WTC11 (cell line): ENCODE measurements at regions not wholly inside any gene's neighbourhood (a gene's known extent, or its start where the extent isn't known, plus 50 kb on each side); places are given as distances from the start of the nearest gene placed in this dataset.

Source experiments
- ATAC-seq: fragments of 200-7000 bp; cut with Tn5 transposase; 2 replicates; pipeline ENCODE4 v1.10.0; 2021; ENCODE audit warnings: mild to moderate bottlenecking, moderate library complexity
- CTCF ChIA-PET: fragments of 300-600 bp; sonication (Branson Sonifier 250); formaldehyde crosslinking; loops from one replicate; lab custom pipeline; 2021; ENCODE audit warnings: antibody characterized with exemption; lab: Charles Lee
- POLR2A ChIA-PET: fragments of 350-600 bp; sonication (Branson Sonifier 250); formaldehyde crosslinking; loops from one replicate; lab custom pipeline; 2021; ENCODE audit warnings: antibody characterized with exemption; lab: Charles Lee
- DNase-seq: peaks from one replicate; pipeline ENCODE4 v3.0.0; 2021; ENCODE audit warnings: low spot score
- H3K27ac Mint-ChIP-seq: 2 replicates; pipeline ENCODE4 v1.8.0; 2021; ENCODE audit warnings: mixed read lengths
- H3K27me3 Mint-ChIP-seq: 2 replicates; pipeline ENCODE4 v1.8.0; 2021; ENCODE audit warnings: low read depth, mild to moderate bottlenecking, moderate library complexity, mixed read lengths
- H3K36me3 Mint-ChIP-seq: 2 replicates; pipeline ENCODE4 v1.8.0; 2021; ENCODE audit warnings: mixed read lengths
- H3K4me1 Mint-ChIP-seq: 2 replicates; pipeline ENCODE4 v1.8.0; 2022; ENCODE audit warnings: mixed read lengths
- H3K4me3 Mint-ChIP-seq: 2 replicates; pipeline ENCODE4 v1.8.0; 2021; ENCODE audit warnings: mild to moderate bottlenecking, moderate library complexity, mixed read lengths
- H3K9me3 Mint-ChIP-seq: 2 replicates; pipeline ENCODE4 v1.8.0; 2021; ENCODE audit warnings: mixed read lengths
- ATF3 ChIP-seq: sonication (generic); formaldehyde crosslinking; conservative IDR thresholded peaks from 2 replicates; pipeline ENCODE4 v1.8.1; 2022; ENCODE audit warnings: mild to moderate bottlenecking, missing genetic modification reagents
- CDX4 ChIP-seq: fragments of 250-450 bp; sonication (Bioruptor Pico); IDR thresholded peaks from 2 replicates; pipeline ENCODE4 v1.9.0; 2021; ENCODE audit warnings: moderate library complexity, mild to moderate bottlenecking, inconsistent platforms, borderline replicate concordance
- ELF4 ChIP-seq: sonication (generic); formaldehyde crosslinking; IDR thresholded peaks from 2 replicates; pipeline ENCODE4 v1.8.1; 2022; ENCODE audit warnings: low read depth, mild to moderate bottlenecking, moderate library complexity, missing genetic modification reagents
- EMX1 ChIP-seq: fragments of 250-450 bp; sonication (Bioruptor Pico); IDR thresholded peaks from 2 replicates; pipeline ENCODE4 v1.8.0; 2021; ENCODE audit warnings: mild to moderate bottlenecking
- FOXP1 ChIP-seq: sonication (generic); formaldehyde crosslinking; IDR thresholded peaks from 2 replicates; pipeline ENCODE4 v1.8.0; 2022; ENCODE audit warnings: missing genetic modification reagents, mild to moderate bottlenecking, moderate library complexity, borderline replicate concordance
- GRHL2 ChIP-seq: fragments of 250-450 bp; sonication (Bioruptor Pico); IDR thresholded peaks from 2 replicates; pipeline ENCODE4 v1.8.0; 2022; ENCODE audit warnings: mild to moderate bottlenecking, moderate library complexity; ENCODE audit not compliant: insufficient replicate concordance, severe bottlenecking
- GTF2I ChIP-seq: fragments of 250-450 bp; sonication (Bioruptor Pico); conservative IDR thresholded peaks from 2 replicates; pipeline ENCODE4 v1.4.0; 2021; ENCODE audit warnings: mild to moderate bottlenecking
- IRF2 ChIP-seq: sonication (generic); formaldehyde crosslinking; IDR thresholded peaks from 2 replicates; pipeline ENCODE4 v1.8.0; 2022; ENCODE audit warnings: low read depth, missing genetic modification reagents, borderline replicate concordance
- JAZF1 ChIP-seq: fragments of 250-450 bp; sonication (Bioruptor Pico); IDR thresholded peaks from 2 replicates; pipeline ENCODE4 v1.9.0; 2021; ENCODE audit warnings: moderate library complexity, mild to moderate bottlenecking, inconsistent platforms
- MYBL2 ChIP-seq: sonication (generic); formaldehyde crosslinking; IDR thresholded peaks from 2 replicates; pipeline ENCODE4 v1.8.1; 2023; ENCODE audit warnings: mild to moderate bottlenecking, moderate library complexity, missing genetic modification reagents
- NFE2L1 ChIP-seq: sonication (generic); formaldehyde crosslinking; IDR thresholded peaks from 2 replicates; pipeline ENCODE4 v1.8.1; 2023; ENCODE audit warnings: missing genetic modification reagents
- NR1H2 ChIP-seq: sonication (generic); formaldehyde crosslinking; IDR thresholded peaks from 2 replicates; pipeline ENCODE4 v1.9.0; 2021; ENCODE audit warnings: mild to moderate bottlenecking, moderate library complexity, missing genetic modification reagents
- PREB ChIP-seq: sonication (generic); formaldehyde crosslinking; IDR thresholded peaks from 2 replicates; pipeline ENCODE4 v1.8.1; 2022; ENCODE audit warnings: mild to moderate bottlenecking, missing genetic modification reagents, moderate library complexity, borderline replicate concordance
- RORB ChIP-seq: fragments of 250-450 bp; sonication (Bioruptor Pico); IDR thresholded peaks from 2 replicates; pipeline ENCODE4 v1.9.0; 2021; ENCODE audit warnings: mild to moderate bottlenecking
- TP53 ChIP-seq: sonication (generic); formaldehyde crosslinking; IDR thresholded peaks from 2 replicates; pipeline ENCODE4 v1.8.1; 2023; ENCODE audit warnings: mild to moderate bottlenecking, missing genetic modification reagents
- ZBTB21 ChIP-seq: sonication (generic); formaldehyde crosslinking; IDR thresholded peaks from 2 replicates; pipeline ENCODE4 v1.8.1; 2023; ENCODE audit warnings: mild to moderate bottlenecking, missing genetic modification reagents, borderline replicate concordance
- ZNF317 ChIP-seq: sonication (generic); formaldehyde crosslinking; IDR thresholded peaks from 2 replicates; pipeline ENCODE4 v1.8.1; 2023; ENCODE audit warnings: low read depth, mild to moderate bottlenecking, moderate library complexity, missing genetic modification reagents, borderline replicate concordance
- TF ChIP-seq, protein P1 (sequence below): sonication (generic); formaldehyde crosslinking; conservative IDR thresholded peaks from 2 replicates; pipeline ENCODE4 v1.8.1; 2023; ENCODE audit warnings: mild to moderate bottlenecking, low read depth, missing genetic modification reagents, moderate library complexity
- TF ChIP-seq, protein P2 (sequence below): fragments of 250-450 bp; sonication (Bioruptor Pico); IDR thresholded peaks from 2 replicates; pipeline ENCODE4 v2.1.2; 2022; ENCODE audit warnings: mild to moderate bottlenecking, moderate library complexity
- TF ChIP-seq, protein P3 (sequence below): sonication (generic); formaldehyde crosslinking; IDR thresholded peaks from 2 replicates; pipeline ENCODE4 v1.8.0; 2023; ENCODE audit warnings: missing genetic modification reagents
- TF ChIP-seq, protein P4 (sequence below): sonication (generic); formaldehyde crosslinking; IDR thresholded peaks from 2 replicates; pipeline ENCODE4 v1.8.0; 2022; ENCODE audit warnings: mild to moderate bottlenecking, missing genetic modification reagents

- no peak for DNase-seq
- no peaks in the 10 kb centered on the region for H3K27me3 Mint-ChIP-seq
- H3K9me3 Mint-ChIP-seq, result peaks cover 6% of the 10 kb centered on the region; the same call in 1 of the 2 replicates
- ATAC-seq, result no peak
- no peaks in the 10 kb centered on the region for H3K36me3 Mint-ChIP-seq
- H3K4me3 Mint-ChIP-seq, result no peak overlapping the region
- no peak for TF ChIP-seq JAZF1 (CRISPR knock-in tag)
- TF ChIP-seq ZNF317 (CRISPR knock-in tag), result no peak
- TF ChIP-seq PREB (CRISPR knock-in tag), result no peak
- TF ChIP-seq, protein P1, sequence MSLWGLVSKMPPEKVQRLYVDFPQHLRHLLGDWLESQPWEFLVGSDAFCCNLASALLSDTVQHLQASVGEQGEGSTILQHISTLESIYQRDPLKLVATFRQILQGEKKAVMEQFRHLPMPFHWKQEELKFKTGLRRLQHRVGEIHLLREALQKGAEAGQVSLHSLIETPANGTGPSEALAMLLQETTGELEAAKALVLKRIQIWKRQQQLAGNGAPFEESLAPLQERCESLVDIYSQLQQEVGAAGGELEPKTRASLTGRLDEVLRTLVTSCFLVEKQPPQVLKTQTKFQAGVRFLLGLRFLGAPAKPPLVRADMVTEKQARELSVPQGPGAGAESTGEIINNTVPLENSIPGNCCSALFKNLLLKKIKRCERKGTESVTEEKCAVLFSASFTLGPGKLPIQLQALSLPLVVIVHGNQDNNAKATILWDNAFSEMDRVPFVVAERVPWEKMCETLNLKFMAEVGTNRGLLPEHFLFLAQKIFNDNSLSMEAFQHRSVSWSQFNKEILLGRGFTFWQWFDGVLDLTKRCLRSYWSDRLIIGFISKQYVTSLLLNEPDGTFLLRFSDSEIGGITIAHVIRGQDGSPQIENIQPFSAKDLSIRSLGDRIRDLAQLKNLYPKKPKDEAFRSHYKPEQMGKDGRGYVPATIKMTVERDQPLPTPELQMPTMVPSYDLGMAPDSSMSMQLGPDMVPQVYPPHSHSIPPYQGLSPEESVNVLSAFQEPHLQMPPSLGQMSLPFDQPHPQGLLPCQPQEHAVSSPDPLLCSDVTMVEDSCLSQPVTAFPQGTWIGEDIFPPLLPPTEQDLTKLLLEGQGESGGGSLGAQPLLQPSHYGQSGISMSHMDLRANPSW (CRISPR knock-in tag), result no peak
- TF ChIP-seq NR1H2, result no peak
- peaks cover 17% of the 10 kb centered on the region for H3K4me1 Mint-ChIP-seq
- H3K27ac Mint-ChIP-seq, result no peak overlapping the region
- CTCF ChIA-PET, result no interaction called here
- POLR2A ChIA-PET, result no interaction called here
These were observed 362.6 kb upstream of the SMC2 start for GRCh38 chr9:103731541-103731940.

DNA sequence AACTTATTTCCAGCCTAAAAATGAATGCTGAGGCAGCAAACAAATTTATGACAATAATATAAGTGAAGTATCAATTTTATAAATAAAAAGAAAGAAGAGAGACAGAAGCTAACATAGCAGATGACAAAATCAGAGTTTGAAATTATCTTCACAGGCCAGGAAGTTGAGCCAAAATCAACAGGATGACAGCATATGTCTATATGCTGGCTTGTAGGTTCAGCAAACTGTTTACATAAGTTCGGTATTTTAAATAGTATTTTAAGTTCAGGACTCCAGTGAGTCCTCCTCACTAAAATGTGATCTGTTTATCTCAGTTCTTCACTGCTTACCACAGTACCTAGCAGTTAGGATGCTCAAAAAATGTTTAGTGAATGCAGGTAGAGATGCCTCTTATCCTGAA is 359.6 kb upstream of the SMC2 start:
- H3K9me3 Mint-ChIP-seq, result no peaks in the 10 kb centered on the region
- no peak overlapping the region for H3K27ac Mint-ChIP-seq
- TF ChIP-seq EMX1 (CRISPR knock-in tag) (no peak), GRHL2 (CRISPR knock-in tag) (no peak), IRF2 (CRISPR knock-in tag) (no peak), JAZF1 (CRISPR knock-in tag) (no peak), RORB (CRISPR knock-in tag) (no peak), TP53 (CRISPR knock-in tag) (no peak), FOXP1 (CRISPR knock-in tag) (no peak), NFE2L1 (CRISPR knock-in tag) (no peak), ZBTB21 (CRISPR knock-in tag) (no peak), MYBL2 (CRISPR knock-in tag) (no peak), ATF3 (CRISPR knock-in tag) (no peak), CDX4 (no peak), GTF2I (CRISPR knock-in tag) (no peak), ELF4 (CRISPR knock-in tag) (no peak)
- TF ChIP-seq, protein P2, sequence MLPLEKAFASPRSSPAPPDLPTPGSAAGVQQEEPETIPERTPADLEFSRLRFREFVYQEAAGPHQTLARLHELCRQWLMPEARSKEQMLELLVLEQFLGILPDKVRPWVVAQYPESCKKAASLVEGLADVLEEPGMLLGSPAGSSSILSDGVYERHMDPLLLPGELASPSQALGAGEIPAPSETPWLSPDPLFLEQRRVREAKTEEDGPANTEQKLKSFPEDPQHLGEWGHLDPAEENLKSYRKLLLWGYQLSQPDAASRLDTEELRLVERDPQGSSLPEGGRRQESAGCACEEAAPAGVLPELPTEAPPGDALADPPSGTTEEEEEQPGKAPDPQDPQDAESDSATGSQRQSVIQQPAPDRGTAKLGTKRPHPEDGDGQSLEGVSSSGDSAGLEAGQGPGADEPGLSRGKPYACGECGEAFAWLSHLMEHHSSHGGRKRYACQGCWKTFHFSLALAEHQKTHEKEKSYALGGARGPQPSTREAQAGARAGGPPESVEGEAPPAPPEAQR (CRISPR knock-in tag), result no peak
- TF ChIP-seq, protein P1 (CRISPR knock-in tag), result no peak
- TF ChIP-seq, protein P3, sequence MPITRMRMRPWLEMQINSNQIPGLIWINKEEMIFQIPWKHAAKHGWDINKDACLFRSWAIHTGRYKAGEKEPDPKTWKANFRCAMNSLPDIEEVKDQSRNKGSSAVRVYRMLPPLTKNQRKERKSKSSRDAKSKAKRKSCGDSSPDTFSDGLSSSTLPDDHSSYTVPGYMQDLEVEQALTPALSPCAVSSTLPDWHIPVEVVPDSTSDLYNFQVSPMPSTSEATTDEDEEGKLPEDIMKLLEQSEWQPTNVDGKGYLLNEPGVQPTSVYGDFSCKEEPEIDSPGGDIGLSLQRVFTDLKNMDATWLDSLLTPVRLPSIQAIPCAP (CRISPR knock-in tag), result no peak
- TF ChIP-seq, protein P4, sequence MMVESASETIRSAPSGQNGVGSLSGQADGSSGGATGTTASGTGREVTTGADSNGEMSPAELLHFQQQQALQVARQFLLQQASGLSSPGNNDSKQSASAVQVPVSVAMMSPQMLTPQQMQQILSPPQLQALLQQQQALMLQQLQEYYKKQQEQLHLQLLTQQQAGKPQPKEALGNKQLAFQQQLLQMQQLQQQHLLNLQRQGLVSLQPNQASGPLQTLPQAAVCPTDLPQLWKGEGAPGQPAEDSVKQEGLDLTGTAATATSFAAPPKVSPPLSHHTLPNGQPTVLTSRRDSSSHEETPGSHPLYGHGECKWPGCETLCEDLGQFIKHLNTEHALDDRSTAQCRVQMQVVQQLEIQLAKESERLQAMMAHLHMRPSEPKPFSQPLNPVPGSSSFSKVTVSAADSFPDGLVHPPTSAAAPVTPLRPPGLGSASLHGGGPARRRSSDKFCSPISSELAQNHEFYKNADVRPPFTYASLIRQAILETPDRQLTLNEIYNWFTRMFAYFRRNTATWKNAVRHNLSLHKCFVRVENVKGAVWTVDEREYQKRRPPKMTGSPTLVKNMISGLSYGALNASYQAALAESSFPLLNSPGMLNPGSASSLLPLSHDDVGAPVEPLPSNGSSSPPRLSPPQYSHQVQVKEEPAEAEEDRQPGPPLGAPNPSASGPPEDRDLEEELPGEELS (CRISPR knock-in tag), result no peak
- no peak for DNase-seq
- peaks cover 13% of the 10 kb centered on the region for H3K4me1 Mint-ChIP-seq
- ChIA-PET POLR2A (no interaction called here), CTCF (no interaction called here)
- no peaks in the 10 kb centered on the region for H3K36me3 Mint-ChIP-seq
- no peak overlapping the region for H3K4me3 Mint-ChIP-seq
- ATAC-seq, result no peak
- no peaks in the 10 kb centered on the region for H3K27me3 Mint-ChIP-seq
